Loucy (cell line): ENCODE measurements at regions not wholly inside any gene's neighbourhood (a gene's known extent, or its start where the extent isn't known, plus 50 kb on each side); places are given as distances from the start of the nearest gene placed in this dataset.

Source experiments
- EZH2phosphoT487 ChIP-seq: fragments of 200-600 bp; IDR thresholded peaks from 2 replicates; pipeline ENCODE4 v1.6.1; 2018; ENCODE audit warnings: antibody characterized with exemption, mild to moderate bottlenecking, moderate library complexity, borderline replicate concordance
- TF ChIP-seq, protein P1 (sequence below): fragments of 200-600 bp; sonication (generic); conservative IDR thresholded peaks from 2 replicates; pipeline ENCODE4 v1.5.1; 2014; ENCODE audit warnings: mild to moderate bottlenecking, antibody characterized with exemption, low read length

DNA sequence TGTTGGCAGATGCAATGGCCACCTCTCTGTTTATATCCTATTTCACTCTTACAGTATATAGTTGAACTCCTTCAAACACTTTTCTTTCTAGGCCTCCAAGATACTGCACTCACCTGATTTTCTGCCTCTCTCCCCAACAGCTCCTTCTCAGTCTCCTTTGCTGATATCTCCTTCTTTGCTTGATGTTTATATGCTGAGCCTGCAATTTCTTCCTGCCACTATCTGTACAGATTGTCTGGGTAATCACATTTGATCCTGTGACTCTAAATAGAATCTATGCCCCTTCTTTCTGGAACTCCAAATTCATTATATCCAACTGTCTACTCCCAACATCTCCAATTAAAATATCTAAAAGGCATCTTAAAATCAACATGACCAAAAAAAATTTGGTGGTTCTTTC is 165.5 kb upstream of the PFN2 start:
- TF ChIP-seq, protein P1, sequence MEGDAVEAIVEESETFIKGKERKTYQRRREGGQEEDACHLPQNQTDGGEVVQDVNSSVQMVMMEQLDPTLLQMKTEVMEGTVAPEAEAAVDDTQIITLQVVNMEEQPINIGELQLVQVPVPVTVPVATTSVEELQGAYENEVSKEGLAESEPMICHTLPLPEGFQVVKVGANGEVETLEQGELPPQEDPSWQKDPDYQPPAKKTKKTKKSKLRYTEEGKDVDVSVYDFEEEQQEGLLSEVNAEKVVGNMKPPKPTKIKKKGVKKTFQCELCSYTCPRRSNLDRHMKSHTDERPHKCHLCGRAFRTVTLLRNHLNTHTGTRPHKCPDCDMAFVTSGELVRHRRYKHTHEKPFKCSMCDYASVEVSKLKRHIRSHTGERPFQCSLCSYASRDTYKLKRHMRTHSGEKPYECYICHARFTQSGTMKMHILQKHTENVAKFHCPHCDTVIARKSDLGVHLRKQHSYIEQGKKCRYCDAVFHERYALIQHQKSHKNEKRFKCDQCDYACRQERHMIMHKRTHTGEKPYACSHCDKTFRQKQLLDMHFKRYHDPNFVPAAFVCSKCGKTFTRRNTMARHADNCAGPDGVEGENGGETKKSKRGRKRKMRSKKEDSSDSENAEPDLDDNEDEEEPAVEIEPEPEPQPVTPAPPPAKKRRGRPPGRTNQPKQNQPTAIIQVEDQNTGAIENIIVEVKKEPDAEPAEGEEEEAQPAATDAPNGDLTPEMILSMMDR, result no peak
- TF ChIP-seq EZH2phosphoT487, result no peak
